GM23338 (cell line): ENCODE measurements at regions not wholly inside any gene's neighbourhood (a gene's known extent, or its start where the extent isn't known, plus 50 kb on each side); places are given as distances from the start of the nearest gene placed in this dataset.

Experiments used
- ATAC-seq: fragments of 200-7000 bp; cut with Tn5 transposase; 3 replicates; pipeline ENCODE4 v1.9.1; 2020
- DNase-seq: peaks from one replicate; pipeline ENCODE4 v3.0.0-alpha.2; 2015; ENCODE audit warnings: low spot score
- H2AFZ ChIP-seq: fragments of 200-600 bp; sonication (generic); 2 replicates; pipeline ENCODE4 v1.8.0; 2016; ENCODE audit warnings: antibody characterized with exemption, mild to moderate bottlenecking, moderate library complexity
- H3F3A ChIP-seq: fragments of 200-600 bp; sonication (generic); replicated peaks from 2 replicates; pipeline ENCODE4 v1.8.0; 2017; ENCODE audit warnings: antibody characterized with exemption, mixed run types, low read depth
- H3K27ac ChIP-seq: fragments of 200-600 bp; sonication (generic); 2 replicates; pipeline ENCODE4 v1.6.1; 2016; ENCODE audit warnings: low read depth
- H3K27me3 ChIP-seq: fragments of 200-600 bp; sonication (generic); 2 replicates; pipeline ENCODE4 v1.8.0; 2016; ENCODE audit warnings: mild to moderate bottlenecking, mixed run types, moderate library complexity; ENCODE audit not compliant: insufficient read depth
- H3K36me3 ChIP-seq: fragments of 200-600 bp; sonication (generic); 2 replicates; pipeline ENCODE4 v1.8.0; 2016; ENCODE audit warnings: mild to moderate bottlenecking; ENCODE audit not compliant: insufficient read depth
- H3K4me1 ChIP-seq: fragments of 200-600 bp; sonication (generic); 2 replicates; pipeline ENCODE4 v1.8.0; 2016; ENCODE audit warnings: mild to moderate bottlenecking, moderate library complexity; ENCODE audit not compliant: insufficient read depth
- H3K4me2 ChIP-seq: fragments of 200-600 bp; sonication (generic); 2 replicates; pipeline ENCODE4 v1.7.1; 2017; ENCODE audit warnings: mixed run types
- H3K4me3 ChIP-seq: fragments of 200-600 bp; sonication (generic); 2 replicates; pipeline ENCODE4 v1.6.1; 2016; ENCODE audit warnings: mixed run types
- H3K79me2 ChIP-seq: fragments of 200-600 bp; sonication (generic); replicated peaks from 2 replicates; pipeline ENCODE4 v1.8.0; 2017; ENCODE audit warnings: mild to moderate bottlenecking; ENCODE audit not compliant: insufficient read depth
- H3K9me2 ChIP-seq: fragments of 200-600 bp; sonication (generic); 2 replicates; pipeline ENCODE4 v1.8.0; 2017; ENCODE audit not compliant: insufficient read depth
- H4K20me1 ChIP-seq: fragments of 200-600 bp; sonication (generic); replicated peaks from 2 replicates; pipeline ENCODE4 v1.8.0; 2017; ENCODE audit warnings: mild to moderate bottlenecking; ENCODE audit not compliant: insufficient read depth
- H3K27ac Mint-ChIP-seq: 2 replicates; pipeline ENCODE4 v1.8.0; 2020; ENCODE audit warnings: inconsistent platforms, mild to moderate bottlenecking, moderate library complexity, mixed read lengths
- H3K27me3 Mint-ChIP-seq: 3 replicates; pipeline ENCODE4 v1.8.0; 2022; ENCODE audit warnings: low read depth, mild to moderate bottlenecking, moderate library complexity, mixed read lengths, inconsistent platforms; ENCODE audit not compliant: insufficient read depth, poor library complexity
- H3K36me3 Mint-ChIP-seq: 3 replicates; pipeline ENCODE4 v1.8.0; 2021; ENCODE audit warnings: low read depth, mild to moderate bottlenecking, inconsistent platforms, moderate library complexity, mixed read lengths
- H3K4me1 Mint-ChIP-seq: 3 replicates; pipeline ENCODE4 v1.8.0; 2020; ENCODE audit warnings: mild to moderate bottlenecking, inconsistent platforms, mixed read lengths
- H3K4me3 Mint-ChIP-seq: 3 replicates; pipeline ENCODE4 v1.8.0; 2021; ENCODE audit warnings: moderate library complexity, mild to moderate bottlenecking, inconsistent platforms, mixed read lengths
- H3K9me3 Mint-ChIP-seq: 3 replicates; pipeline ENCODE4 v1.8.0; 2020; ENCODE audit warnings: moderate library complexity, mild to moderate bottlenecking, inconsistent platforms, mixed read lengths
- CREB1 ChIP-seq: fragments of 250-450 bp; sonication (Bioruptor Pico); IDR thresholded peaks from 2 replicates; pipeline ENCODE4 v1.5.0; 2020; ENCODE audit warnings: low read depth, mild to moderate bottlenecking, moderate library complexity
- CTCF ChIP-seq, 2 experiments: fragments of 200-600 bp in 1 of 2; sonication (generic) in 1 of 2; conservative IDR thresholded peaks; 2 replicates each; pipeline versions ENCODE4 v1.5.1 to v1.6.1; 2016 to 2017; ENCODE audit warnings: antibody characterized with exemption in 2 of 2, low read depth in 2 of 2, mild to moderate bottlenecking in 2 of 2, moderate library complexity in 1 of 2
- ETS1 ChIP-seq: IDR thresholded peaks from 2 replicates; pipeline ENCODE4 v1.6.1; 2016; ENCODE audit warnings: antibody characterized with exemption
- EZH2 ChIP-seq: fragments of 200-600 bp; sonication (generic); IDR thresholded peaks from one replicate; pipeline ENCODE4 v1.8.0; 2017; ENCODE audit warnings: antibody characterized with exemption, mild to moderate bottlenecking, low read depth; ENCODE audit not compliant: unreplicated experiment
- EZH2phosphoT487 ChIP-seq: fragments of 200-600 bp; sonication (generic); IDR thresholded peaks from one replicate; pipeline ENCODE4 v1.8.1; 2018; ENCODE audit warnings: antibody characterized with exemption; ENCODE audit not compliant: unreplicated experiment
- JUNB ChIP-seq: IDR thresholded peaks from one replicate; pipeline ENCODE4 v1.6.1; 2016; ENCODE audit warnings: antibody characterized with exemption; ENCODE audit not compliant: unreplicated experiment
- NANOG ChIP-seq: IDR thresholded peaks from 2 replicates; pipeline ENCODE4 v1.6.1; 2016; ENCODE audit warnings: antibody characterized with exemption, borderline replicate concordance
- POLR2AphosphoS5 ChIP-seq: IDR thresholded peaks from 2 replicates; pipeline ENCODE4 v1.6.1; 2016; ENCODE audit warnings: antibody characterized with exemption, low read depth
- REST ChIP-seq: IDR thresholded peaks from one replicate; pipeline ENCODE4 v1.6.1; 2018; ENCODE audit warnings: antibody characterized with exemption; ENCODE audit not compliant: unreplicated experiment
- STAT1 ChIP-seq: IDR thresholded peaks from one replicate; pipeline ENCODE4 v1.6.1; 2016; ENCODE audit warnings: antibody characterized with exemption; ENCODE audit not compliant: unreplicated experiment
- ZNF114 ChIP-seq: fragments of 250-450 bp; sonication (Bioruptor Pico); IDR thresholded peaks from 2 replicates; pipeline ENCODE4 v1.5.0; 2020; ENCODE audit warnings: mild to moderate bottlenecking, moderate library complexity
- ZNF331 ChIP-seq: fragments of 250-450 bp; sonication (Bioruptor Pico); IDR thresholded peaks from 2 replicates; pipeline ENCODE4 v1.5.0; 2020; ENCODE audit warnings: low read depth, mild to moderate bottlenecking, moderate library complexity

- H3K4me2 ChIP-seq: no peak overlapping the region
- no peaks in the 10 kb centered on the region for H3F3A ChIP-seq
- H4K20me1 ChIP-seq: no peaks in the 10 kb centered on the region
- H3K4me1 Mint-ChIP-seq: no peaks in the 10 kb centered on the region
- no peaks in the 10 kb centered on the region; the same call in 2 of the 3 replicates for H3K9me3 Mint-ChIP-seq
- H3K27ac Mint-ChIP-seq: no peak overlapping the region
- no peaks in the 10 kb centered on the region for H3K36me3 ChIP-seq
- TF ChIP-seq POLR2AphosphoS5 (no peak), NANOG (no peak)
- no peaks in the 10 kb centered on the region for H3K27me3 ChIP-seq
- H3K27me3 Mint-ChIP-seq: peaks cover 3% of the 10 kb centered on the region
- DNase-seq (no peak), ATAC-seq (no peak)
- H2AFZ ChIP-seq: no peak overlapping the region
- no peaks in the 10 kb centered on the region for H3K79me2 ChIP-seq
- no peaks in the 10 kb centered on the region for H3K4me1 ChIP-seq
- H3K4me3 Mint-ChIP-seq: no peak overlapping the region
- no peak overlapping the region for H3K4me3 ChIP-seq
- no peaks in the 10 kb centered on the region for H3K36me3 Mint-ChIP-seq
- no peak overlapping the region for H3K27ac ChIP-seq
- peaks cover 5% of the 10 kb centered on the region; the same call in 1 of the 2 replicates for H3K9me2 ChIP-seq
Observed at GRCh38 chr4:42809419-42810084, 83.0 kb upstream of the GRXCR1 start.

GRCh38 chr4:42806303-42806835 is 86.1 kb upstream of the GRXCR1 start:
- H3K27ac ChIP-seq: no peak overlapping the region
- Mint-ChIP-seq H3K9me3 (peaks cover 29% of the 10 kb centered on the region), H3K4me1 (no peaks in the 10 kb centered on the region), H3K4me3 (no peak overlapping the region), H3K27ac (no peak overlapping the region), H3K36me3 (peaks cover 10% of the 10 kb centered on the region), H3K27me3 (peaks cover 6% of the 10 kb centered on the region)
- H3F3A ChIP-seq: no peaks in the 10 kb centered on the region
- no peak for DNase-seq
- no peaks in the 10 kb centered on the region for H4K20me1 ChIP-seq
- no peak overlapping the region for H3K4me3 ChIP-seq
- H3K79me2 ChIP-seq: no peaks in the 10 kb centered on the region
- no peaks in the 10 kb centered on the region for H3K4me1 ChIP-seq
- no peak for ATAC-seq
- H3K9me2 ChIP-seq: peaks cover 5% of the 10 kb centered on the region; the same call in 1 of the 2 replicates
- peak overlapping the region; percentile 52; the same call in 1 of the 2 replicates for H2AFZ ChIP-seq
- H3K4me2 ChIP-seq: no peak overlapping the region
- no peaks in the 10 kb centered on the region for H3K27me3 ChIP-seq
- TF ChIP-seq STAT1 (no peak), ZNF114 (CRISPR knock-in tag) (no peak), JUNB (no peak)
- no peaks in the 10 kb centered on the region for H3K36me3 ChIP-seq

- no peaks in the 10 kb centered on the region for H3K36me3 ChIP-seq
- H4K20me1 ChIP-seq: no peaks in the 10 kb centered on the region
- H3K4me1 ChIP-seq: peaks cover 11% of the 10 kb centered on the region
- Mint-ChIP-seq H3K4me3 (no peak overlapping the region), H3K27me3 (no peaks in the 10 kb centered on the region), H3K27ac (no peak overlapping the region), H3K9me3 (no peaks in the 10 kb centered on the region), H3K36me3 (no peaks in the 10 kb centered on the region), H3K4me1 (peaks cover 21% of the 10 kb centered on the region)
- ATAC-seq (no peak), DNase-seq (no peak)
- H3K4me3 ChIP-seq: no peak overlapping the region
- no peaks in the 10 kb centered on the region for H3K27me3 ChIP-seq
- H3K4me2 ChIP-seq: peak overlapping the region; percentile 43; the same call in 1 of the 2 replicates
- no peaks in the 10 kb centered on the region for H3K79me2 ChIP-seq
- peak overlapping the region; percentile 94 for H2AFZ ChIP-seq
- no peaks in the 10 kb centered on the region for H3F3A ChIP-seq
- no peak overlapping the region for H3K27ac ChIP-seq
- H3K9me2 ChIP-seq: peaks cover 15% of the 10 kb centered on the region
- TF ChIP-seq STAT1: no peak
- no peak for TF ChIP-seq CREB1 (CRISPR knock-in tag)
- no peak for TF ChIP-seq ZNF331 (CRISPR knock-in tag)
- no peak for TF ChIP-seq EZH2
- no peak for TF ChIP-seq ETS1
- TF ChIP-seq EZH2phosphoT487: no peak
- TF ChIP-seq NANOG: no peak
- no peak for TF ChIP-seq ZNF114 (CRISPR knock-in tag)
- no peak for TF ChIP-seq JUNB
- no peak for TF ChIP-seq CTCF (conservative IDR thresholded peaks at IDR 0.05; ENCODE audit: low read depth in 2 of 2)
- no peak for TF ChIP-seq REST
Observed at GRCh38 chr4:42789041-42789567, 103.4 kb upstream of the GRXCR1 start.
